Endothelial cell of umbilical vein (primary cell): ENCODE measurements at regions not wholly inside any gene's neighbourhood (a gene's known extent, or its start where the extent isn't known, plus 50 kb on each side); places are given as distances from the start of the nearest gene placed in this dataset.
A peak's percentile ranks its signal among the peaks of the same experiment; 100 is the strongest.

Experiments
- BruUV-seq: library from RNA; stranded (reverse); fragments of 400-500 nt; replicated peaks from 2 replicates; lab custom pipeline; 2021; lab: Mats Ljungman, UMichigan
- CTCF ChIA-PET: fragments of 300-600, 350-600 bp; sonication (Branson Sonifier 250); formaldehyde crosslinking; loops from one replicate; lab custom pipeline; 2021; ENCODE audit warnings: antibody characterized with exemption, inconsistent platforms; lab: Charles Lee
- POLR2A ChIA-PET: fragments of 300-600, 350-600 bp; sonication (Branson Sonifier 250); formaldehyde crosslinking; loops from one replicate; lab custom pipeline; 2021; ENCODE audit warnings: antibody characterized with exemption, inconsistent platforms; lab: Charles Lee
- DNase-seq: peaks from one replicate; pipeline ENCODE4 v3.0.0-alpha.2; 2011; ENCODE audit warnings: low read depth, low spot score
- FAIRE-seq: peaks from 2 replicates; lab custom pipeline; 2011; peaks lifted over from hg19 to GRCh38; lab: Jason Lieb, UNC
- H2AFZ ChIP-seq: 2 replicates; pipeline ENCODE4 v1.6.0; 2012; ENCODE audit warnings: low read depth, low read length, control low read depth, inconsistent platforms
- H3K27ac ChIP-seq: 2 replicates; pipeline ENCODE4 v1.5.1; 2011; ENCODE audit warnings: low read depth, mild to moderate bottlenecking, control low read depth, low read length, moderate library complexity; ENCODE audit not compliant: insufficient read depth
- H3K27me3 ChIP-seq, 2 experiments: 2 replicates each; pipeline versions ENCODE4 v1.6.0 to v1.6.1; 2011; ENCODE audit warnings: low read length in 2 of 2, mixed read lengths in 1 of 2; ENCODE audit not compliant: control insufficient read depth in 2 of 2, insufficient read depth in 2 of 2
- H3K36me3 ChIP-seq, 2 experiments: 2 replicates in 1 of 2; 3 replicates in 1 of 2; pipeline ENCODE4 v1.5.1; 2011; ENCODE audit warnings: low read length in 2 of 2, mild to moderate bottlenecking in 1 of 2, moderate library complexity in 1 of 2; ENCODE audit not compliant: control insufficient read depth in 2 of 2, insufficient read depth in 2 of 2; ENCODE audit errors: extremely low read depth in 1 of 2
- H3K4me1 ChIP-seq: 3 replicates; pipeline ENCODE4 v1.5.1; 2011; ENCODE audit warnings: mild to moderate bottlenecking, low read length; ENCODE audit not compliant: control insufficient read depth, insufficient read depth; ENCODE audit errors: extremely low read depth
- H3K4me2 ChIP-seq: 2 replicates; pipeline ENCODE4 v1.6.1; 2011; ENCODE audit warnings: low read length, control low read depth, mixed read lengths; ENCODE audit not compliant: insufficient read depth
- H3K4me3 ChIP-seq, 3 experiments: fragments of 200-600 bp in 1 of 3; sonication (generic), shearing (Covaris generic) in 1 of 3; replicated peaks in 1 of 3; 2 replicates each; pipeline ENCODE4 v1.5.1; 2011 to 2016; ENCODE audit warnings: control low read depth in 3 of 3, low read length in 3 of 3, mild to moderate bottlenecking in 2 of 3, inconsistent platforms in 1 of 3, low read depth in 1 of 3, moderate library complexity in 1 of 3; ENCODE audit not compliant: insufficient read depth in 1 of 3
- H3K79me2 ChIP-seq: 2 replicates; pipeline ENCODE4 v1.6.0; 2012; ENCODE audit warnings: low read length, inconsistent platforms; ENCODE audit not compliant: control insufficient read depth, insufficient read depth
- H3K9ac ChIP-seq: replicated peaks from 2 replicates; pipeline ENCODE3; 2011; ENCODE audit warnings: low read length, control low read depth; ENCODE audit not compliant: insufficient read depth; ENCODE audit errors: extremely low read depth
- H3K9me1 ChIP-seq: replicated peaks from 3 replicates; pipeline ENCODE4 v1.6.0; 2011; ENCODE audit warnings: mild to moderate bottlenecking, low read length; ENCODE audit not compliant: control insufficient read depth, insufficient read depth; ENCODE audit errors: extremely low read depth
- H3K9me3 ChIP-seq: replicated peaks from 2 replicates; pipeline ENCODE4 v1.5.1; 2012; ENCODE audit warnings: low read length, inconsistent platforms; ENCODE audit not compliant: control insufficient read depth, insufficient read depth
- H4K20me1 ChIP-seq: replicated peaks from 2 replicates; pipeline ENCODE3; 2011; ENCODE audit warnings: mild to moderate bottlenecking, low read length; ENCODE audit not compliant: control insufficient read depth, insufficient read depth; ENCODE audit errors: extremely low read depth
- CTCF ChIP-seq, 2 donors: IDR thresholded peaks; 1 replicate in 1 of 2; 2 replicates in 1 of 2; pipeline ENCODE4 v1.5.1; 2011; ENCODE audit warnings: low read length in 2 of 2, mild to moderate bottlenecking in 2 of 2, moderate library complexity in 2 of 2, control low read depth in 1 of 2, inconsistent platforms in 1 of 2, low read depth in 1 of 2; ENCODE audit not compliant: insufficient read depth in 1 of 2; ENCODE audit errors: extremely low read depth in 1 of 2
- EZH2 ChIP-seq: IDR thresholded peaks from 2 replicates; pipeline ENCODE4 v1.6.1; 2012; ENCODE audit warnings: borderline replicate concordance, low read depth, mild to moderate bottlenecking, moderate library complexity, low read length, inconsistent platforms; ENCODE audit not compliant: severe bottlenecking
- FOS ChIP-seq: IDR thresholded peaks from 2 replicates; pipeline ENCODE4 v1.6.1; 2011; ENCODE audit warnings: mild to moderate bottlenecking, low read length, moderate library complexity, borderline replicate concordance; ENCODE audit not compliant: insufficient read depth
- GATA2 ChIP-seq: IDR thresholded peaks from 2 replicates; pipeline ENCODE4 v1.7.0; 2011; ENCODE audit warnings: low read depth, mild to moderate bottlenecking, moderate library complexity, mixed read lengths, low read length; ENCODE audit not compliant: insufficient read length, insufficient read depth
- JUN ChIP-seq: IDR thresholded peaks from 2 replicates; pipeline ENCODE4 v1.6.1; 2011; ENCODE audit warnings: borderline replicate concordance, low read depth; ENCODE audit not compliant: insufficient read length, insufficient read depth
- MAX ChIP-seq: IDR thresholded peaks from 2 replicates; pipeline ENCODE4 v1.6.1; 2011; ENCODE audit not compliant: insufficient read depth, insufficient read length
- MYC ChIP-seq: IDR thresholded peaks from one replicate; pipeline ENCODE4 v1.6.1; 2011; ENCODE audit warnings: mild to moderate bottlenecking, low read depth, low read length
- POLR2A ChIP-seq: IDR thresholded peaks from 2 replicates; pipeline ENCODE4 v1.6.1; 2012; ENCODE audit warnings: low read depth, mild to moderate bottlenecking, control low read depth, low read length
- POLR2AphosphoS5 ChIP-seq: IDR thresholded peaks from 2 replicates; pipeline ENCODE4 v1.6.1; 2012; ENCODE audit warnings: low read depth, mild to moderate bottlenecking, control low read depth, low read length, moderate library complexity; ENCODE audit not compliant: insufficient read depth
- dilution Hi-C: fragments of 300-500 bp; cut with MboI; formaldehyde crosslinking; loops from one replicate; pipeline ENCODE4 v1.15.0; 2019; ENCODE audit warnings: low sequenced_read_pairs; ENCODE audit not compliant: extremely low pct_ligation_motif_present
- intact Hi-C: fragments of 100-400 bp; cut with micrococcal nuclease; formaldehyde crosslinking; loops from one replicate; pipeline ENCODE4 v1.10.0; 2022

- no peak overlapping the region for H3K4me2 ChIP-seq
- no peak overlapping the region for H2AFZ ChIP-seq
- H3K9ac ChIP-seq = no peak overlapping the region
- dilution Hi-C loops (no loop called here), intact Hi-C loops (loop anchor here (10.0 kb wide), 2 partner anchors 139 to 369 kb away; no protein-coding TSS in a partner anchor)
- H4K20me1 ChIP-seq = no peaks in the 10 kb centered on the region
- no peaks in the 10 kb centered on the region for H3K9me3 ChIP-seq
- no peaks in the 10 kb centered on the region for H3K9me1 ChIP-seq
- no peak overlapping the region for H3K4me3 ChIP-seq
- BruUV-seq = no TSS peak
- FAIRE-seq = no peak
- no peak for DNase-seq
- H3K36me3 ChIP-seq = no peaks in the 10 kb centered on the region
- ChIA-PET CTCF (interaction anchor here (0.7 to 7.5 kb wide), 5 partner anchors 10 to 143 kb away, joined by 4 to 119 read pairs (median 5); partner anchors contain the start of gene IL6), POLR2A (no interaction called here)
- no peaks in the 10 kb centered on the region for H3K27me3 ChIP-seq
- TF ChIP-seq FOS (no peak), MYC (no peak), EZH2 (no peak), POLR2A (no peak), JUN (no peak), MAX (no peak), GATA2 (no peak), POLR2AphosphoS5 (no peak), CTCF (IDR thresholded peaks at IDR 0.05; ENCODE audit: extremely low read depth in 1 of 2, insufficient read depth in 1 of 2, low read depth in 1 of 2, low read length in 2 of 2) (no peak)
- H3K4me1 ChIP-seq = peaks cover 56% of the 10 kb centered on the region
- peak overlapping the region; percentile 85 for H3K27ac ChIP-seq
- no peaks in the 10 kb centered on the region for H3K79me2 ChIP-seq
Measured at GRCh38 chr7:22584179-22584578, 84.2 kb upstream of the STEAP1B start.
